Memory B cell (primary cell): ENCODE measurements at regions not wholly inside any gene's neighbourhood (a gene's known extent, or its start where the extent isn't known, plus 50 kb on each side); places are given as distances from the start of the nearest gene placed in this dataset.

Source experiments
- ATAC-seq: fragments of 150-1000 bp; cut with Tn5 transposase; 2 replicates; pipeline ENCODE4 v1.10.0; 2021; ENCODE audit warnings: low read depth, mild to moderate bottlenecking, moderate library complexity
- DNase-seq, 2 donors: peaks; one replicate each; pipeline ENCODE4 v3.0.0; 2022; ENCODE audit warnings: low spot score in 2 of 2
- H3K27ac Mint-ChIP-seq: one replicate; pipeline ENCODE4 v1.8.0; 2022; ENCODE audit warnings: mild to moderate bottlenecking, moderate library complexity, mixed read lengths
- H3K27me3 Mint-ChIP-seq: one replicate; pipeline ENCODE4 v1.8.0; 2022; ENCODE audit warnings: mixed read lengths
- H3K36me3 Mint-ChIP-seq: one replicate; pipeline ENCODE4 v1.8.0; 2022; ENCODE audit warnings: mild to moderate bottlenecking, mixed read lengths
- H3K4me1 Mint-ChIP-seq: one replicate; pipeline ENCODE4 v1.8.0; 2022; ENCODE audit warnings: mixed read lengths
- H3K4me3 Mint-ChIP-seq: one replicate; pipeline ENCODE4 v1.8.0; 2022; ENCODE audit warnings: mild to moderate bottlenecking, moderate library complexity, mixed read lengths
- H3K9me3 Mint-ChIP-seq: one replicate; pipeline ENCODE4 v1.8.0; 2022; ENCODE audit warnings: mixed read lengths

DNA sequence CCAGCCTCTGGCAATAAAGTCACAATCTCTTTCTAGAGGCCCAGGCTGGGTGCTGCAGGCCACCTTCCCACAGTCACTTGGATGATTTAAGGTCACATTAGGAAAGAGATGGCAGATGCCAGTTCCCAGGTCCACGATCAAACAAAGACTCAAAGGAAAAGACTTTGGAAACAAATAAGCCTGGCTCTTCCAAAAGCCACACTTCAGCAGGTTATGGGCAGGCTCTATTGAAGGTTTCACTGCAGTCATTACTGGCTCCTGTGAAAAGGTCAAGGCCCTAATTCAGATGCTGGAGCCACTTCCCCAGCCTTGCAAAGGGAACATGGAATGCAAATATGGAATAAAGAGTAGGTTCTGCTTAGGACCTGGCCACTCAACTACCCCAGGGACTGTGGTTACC, 104.0 kb upstream of the ZNF32 start:
- no peak overlapping the region for H3K4me3 Mint-ChIP-seq
- H3K4me1 Mint-ChIP-seq = no peaks in the 10 kb centered on the region
- DNase-seq (no peak), ATAC-seq (no peak)
- H3K27ac Mint-ChIP-seq = no peak overlapping the region
- H3K27me3 Mint-ChIP-seq = peaks cover 14% of the 10 kb centered on the region
- no peaks in the 10 kb centered on the region for H3K36me3 Mint-ChIP-seq
- H3K9me3 Mint-ChIP-seq = no peaks in the 10 kb centered on the region

DNA sequence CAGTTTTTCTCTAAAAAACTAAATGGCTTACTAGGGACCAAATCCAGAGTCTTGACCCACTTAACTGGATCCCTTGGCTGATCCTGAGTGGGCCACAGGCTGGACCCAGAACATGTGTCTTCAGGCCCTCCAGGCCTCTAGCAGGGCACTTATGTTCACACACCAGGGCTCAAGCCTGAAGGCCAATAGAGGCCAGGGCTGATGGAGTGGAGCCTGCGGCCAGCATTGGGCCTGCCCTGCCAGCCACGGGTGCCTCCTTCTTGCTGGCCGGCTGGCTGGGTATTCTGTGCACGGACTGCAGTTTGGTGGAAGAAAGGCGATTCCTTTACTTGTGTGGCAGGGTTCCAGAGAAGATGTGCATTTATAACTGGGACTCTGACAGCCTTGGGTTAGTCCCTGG, 103.0 kb upstream of the ZNF32 start:
- peaks cover 14% of the 10 kb centered on the region for H3K27me3 Mint-ChIP-seq
- H3K4me1 Mint-ChIP-seq = no peaks in the 10 kb centered on the region
- ATAC-seq = no peak

DNA sequence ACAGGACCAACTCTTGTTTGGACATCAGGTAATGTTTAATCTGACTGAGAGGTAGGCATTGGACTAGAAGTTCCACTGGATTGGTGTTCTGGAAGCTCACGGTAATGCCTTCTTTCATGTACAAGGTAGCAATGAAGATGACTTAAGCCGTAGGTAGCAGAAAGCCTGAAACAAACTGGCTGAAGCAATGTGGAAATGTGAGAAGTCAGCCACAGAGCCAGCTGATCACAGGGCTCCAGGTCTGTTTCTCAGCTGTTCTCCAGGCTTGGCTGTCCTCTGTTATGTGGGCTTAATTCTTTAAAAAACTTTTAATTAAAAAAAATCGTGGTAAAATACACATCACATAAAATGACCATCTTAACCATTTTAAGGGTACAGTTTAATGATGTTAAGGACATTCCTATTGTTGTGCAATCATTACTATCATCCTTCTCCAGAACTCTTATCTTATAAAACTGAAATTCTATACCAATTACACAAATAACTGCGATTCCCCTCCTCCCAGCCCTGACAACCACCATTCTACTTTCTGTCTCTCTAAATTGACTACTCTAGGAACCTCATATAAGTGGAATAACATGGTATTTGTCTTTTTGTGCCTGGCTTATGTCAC, 101.4 kb upstream of the ZNF32 start:
- DNase-seq (no peak), ATAC-seq (no peak)
- H3K9me3 Mint-ChIP-seq = no peaks in the 10 kb centered on the region
- no peaks in the 10 kb centered on the region for H3K4me1 Mint-ChIP-seq
- H3K27me3 Mint-ChIP-seq = peaks cover 11% of the 10 kb centered on the region
- no peak overlapping the region for H3K4me3 Mint-ChIP-seq
- no peak overlapping the region for H3K27ac Mint-ChIP-seq
- H3K36me3 Mint-ChIP-seq = no peaks in the 10 kb centered on the region

More for the DNA sequence above, 103.0 kb upstream of the ZNF32 start:
- Mint-ChIP-seq H3K4me3 (no peak overlapping the region), H3K27ac (no peak overlapping the region), H3K9me3 (no peaks in the 10 kb centered on the region), H3K36me3 (no peaks in the 10 kb centered on the region)
- DNase-seq = no peak

DNA sequence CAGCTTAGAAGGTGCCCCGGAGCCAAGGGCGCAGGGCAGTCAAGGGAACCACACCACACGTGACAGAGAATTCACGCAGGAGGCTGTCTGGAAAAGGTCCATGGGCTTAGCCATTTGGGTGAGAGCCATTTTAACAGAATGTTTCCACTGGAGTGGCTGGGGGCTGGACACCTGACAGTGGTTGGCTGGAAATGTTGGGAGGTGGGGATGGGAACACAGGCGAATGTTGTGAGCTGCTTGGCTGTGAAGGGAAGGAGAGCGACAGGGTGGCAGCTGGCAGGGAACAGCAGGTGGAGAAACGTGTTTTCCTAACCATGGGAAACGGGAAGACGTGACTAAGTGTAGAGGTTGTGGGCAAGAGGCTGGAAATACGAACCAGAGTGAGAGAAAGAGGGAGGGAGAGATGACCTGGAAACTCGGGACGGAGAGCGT, 100.5 kb upstream of the ZNF32 start:
- Mint-ChIP-seq H3K4me1 (no peaks in the 10 kb centered on the region), H3K36me3 (no peaks in the 10 kb centered on the region), H3K4me3 (no peak overlapping the region), H3K27me3 (peaks cover 9% of the 10 kb centered on the region), H3K27ac (no peak overlapping the region), H3K9me3 (no peaks in the 10 kb centered on the region)
- DNase-seq = no peak
- ATAC-seq = no peak

DNA sequence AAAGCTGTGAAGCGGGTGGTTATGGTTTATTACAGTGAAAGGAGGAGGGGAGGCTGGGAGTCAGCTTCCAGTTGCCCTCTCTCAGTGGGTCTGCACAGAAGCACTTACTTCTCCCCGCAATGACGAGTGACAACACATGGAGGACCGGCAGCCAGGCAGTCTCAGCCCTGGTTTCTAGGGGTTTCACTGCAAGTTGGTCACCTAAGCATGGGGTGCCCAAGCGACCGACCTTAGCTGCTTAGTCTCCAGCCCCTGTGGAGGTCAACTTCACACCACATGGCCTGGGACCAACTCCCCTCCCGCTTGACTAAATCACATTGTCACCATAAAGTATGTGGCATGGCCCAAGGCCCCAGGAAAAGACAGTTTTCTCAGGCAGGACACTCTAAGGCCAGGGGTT, 99.9 kb upstream of the ZNF32 start:
- ATAC-seq (no peak), DNase-seq (no peak)
- Mint-ChIP-seq H3K27me3 (peaks cover 9% of the 10 kb centered on the region), H3K4me1 (no peaks in the 10 kb centered on the region), H3K9me3 (no peaks in the 10 kb centered on the region), H3K27ac (no peak overlapping the region), H3K36me3 (no peaks in the 10 kb centered on the region), H3K4me3 (no peak overlapping the region)

DNA sequence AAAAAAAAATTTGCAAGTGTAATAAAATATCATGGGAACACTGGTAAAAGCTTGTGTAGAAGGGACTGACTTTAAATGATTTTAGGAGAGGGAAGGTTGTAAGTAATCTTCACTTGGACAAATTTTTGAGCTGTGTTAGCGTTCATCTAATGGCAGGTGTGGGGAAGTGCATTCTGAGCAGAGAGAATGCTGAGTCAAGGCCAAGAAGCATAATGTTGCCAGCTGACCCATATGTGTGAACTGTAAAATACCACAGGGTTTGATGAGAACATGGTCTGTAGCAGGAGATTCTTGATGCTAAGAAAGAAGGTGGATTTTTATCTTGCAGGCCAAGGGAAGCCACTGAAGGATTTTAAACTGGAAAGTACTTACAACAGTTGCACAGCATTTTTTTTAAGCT, 98.2 kb upstream of the ZNF32 start:
- H3K4me1 Mint-ChIP-seq = no peaks in the 10 kb centered on the region
- H3K4me3 Mint-ChIP-seq = no peak overlapping the region
- ATAC-seq (no peak), DNase-seq (no peak)
- no peak overlapping the region for H3K27ac Mint-ChIP-seq
- H3K27me3 Mint-ChIP-seq = peaks cover 9% of the 10 kb centered on the region
- no peaks in the 10 kb centered on the region for H3K36me3 Mint-ChIP-seq
- H3K9me3 Mint-ChIP-seq = peaks cover 4% of the 10 kb centered on the region

DNA sequence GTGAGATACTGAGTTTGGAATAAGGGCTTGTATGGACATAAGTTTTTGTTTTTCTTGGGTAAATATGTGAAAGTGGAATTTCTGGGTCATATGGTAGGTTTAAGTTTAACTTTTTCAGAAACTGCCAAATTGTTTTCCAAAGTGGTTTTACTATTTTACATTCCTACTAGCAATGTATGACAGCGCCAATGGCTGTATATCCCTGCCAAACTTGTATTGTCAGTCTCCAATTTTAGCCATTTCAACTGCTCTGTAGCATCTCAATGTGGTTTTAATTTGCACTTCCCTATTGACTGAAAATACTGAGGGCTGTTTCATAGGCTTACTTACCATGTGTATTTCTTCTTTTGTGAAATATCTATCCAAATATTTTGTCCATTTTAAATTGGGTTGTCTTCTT, 90.5 kb upstream of the ZNF32 start:
- Mint-ChIP-seq H3K27ac (no peak overlapping the region), H3K36me3 (no peaks in the 10 kb centered on the region), H3K4me3 (no peak overlapping the region), H3K9me3 (peaks cover 6% of the 10 kb centered on the region), H3K4me1 (no peaks in the 10 kb centered on the region), H3K27me3 (no peaks in the 10 kb centered on the region)
- no peak for DNase-seq
- no peak for ATAC-seq

DNA sequence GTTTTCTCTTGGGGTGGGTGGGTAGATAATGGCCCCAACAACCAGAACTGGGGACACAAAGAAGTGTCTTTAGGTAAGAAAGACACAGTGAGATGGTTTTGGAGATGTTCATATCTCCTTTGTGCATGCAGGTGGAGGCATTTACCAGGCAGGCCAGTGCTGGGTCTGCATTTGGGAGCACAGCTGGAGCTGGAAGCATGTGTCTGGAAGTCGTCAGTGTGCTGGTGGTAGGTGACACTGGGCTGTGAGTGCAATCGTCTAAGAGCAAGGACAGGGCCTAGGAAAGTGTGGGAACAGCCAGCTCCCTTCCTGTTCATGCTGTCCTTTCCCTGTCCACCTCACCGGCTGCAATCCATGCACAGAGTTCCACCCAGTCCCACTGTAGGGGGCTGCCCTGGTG, 88.3 kb upstream of the ZNF32 start:
- no peak overlapping the region for H3K27ac Mint-ChIP-seq
- H3K4me1 Mint-ChIP-seq = no peaks in the 10 kb centered on the region
- H3K27me3 Mint-ChIP-seq = no peaks in the 10 kb centered on the region
- DNase-seq (no peak), ATAC-seq (no peak)
- no peaks in the 10 kb centered on the region for H3K36me3 Mint-ChIP-seq
- H3K4me3 Mint-ChIP-seq = no peak overlapping the region
- peaks cover 3% of the 10 kb centered on the region for H3K9me3 Mint-ChIP-seq

DNA sequence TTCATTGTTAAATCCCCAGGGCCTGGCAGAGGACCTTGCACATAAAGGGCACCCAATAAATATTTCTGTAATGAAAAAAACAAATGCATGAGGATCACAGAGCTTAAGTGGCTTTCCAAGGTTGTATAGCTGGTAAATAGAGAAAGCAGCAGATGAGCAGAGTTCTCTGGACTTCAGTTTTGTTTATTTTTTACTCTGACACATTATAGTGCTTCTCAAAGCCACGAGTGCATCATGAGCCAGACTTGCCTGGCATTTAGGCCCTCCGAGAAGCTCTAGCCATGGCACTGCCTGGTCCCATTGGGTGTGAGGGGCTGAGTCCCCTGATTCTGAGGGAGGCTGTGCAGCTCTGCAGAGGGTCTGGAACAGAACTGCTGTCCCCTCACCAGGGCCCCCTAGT, 87.2 kb upstream of the ZNF32 start:
- no peaks in the 10 kb centered on the region for H3K4me1 Mint-ChIP-seq
- H3K27ac Mint-ChIP-seq = no peak overlapping the region
- ATAC-seq = no peak
- peaks cover 3% of the 10 kb centered on the region for H3K9me3 Mint-ChIP-seq
- H3K36me3 Mint-ChIP-seq = no peaks in the 10 kb centered on the region
- no peaks in the 10 kb centered on the region for H3K27me3 Mint-ChIP-seq
- no peak for DNase-seq
- H3K4me3 Mint-ChIP-seq = no peak overlapping the region

DNA sequence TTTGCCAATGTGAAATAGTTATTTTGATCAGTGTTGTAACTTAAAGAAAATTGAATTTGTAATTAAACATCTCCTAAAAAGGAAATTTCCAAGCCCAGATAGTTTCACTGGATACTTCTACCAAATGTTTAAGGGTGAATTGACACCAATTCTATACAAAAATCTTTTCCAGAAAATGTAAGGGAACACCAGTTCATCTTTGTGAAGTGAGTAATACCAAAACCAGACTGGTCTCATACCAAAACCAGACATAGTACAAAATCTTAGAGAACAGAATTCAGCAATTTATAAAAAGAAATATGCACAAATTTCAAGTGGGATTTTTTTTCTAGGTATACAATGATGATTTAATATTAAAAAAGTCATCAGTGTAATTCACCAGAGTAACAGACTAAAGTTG, 86.0 kb upstream of the ZNF32 start:
- Mint-ChIP-seq H3K4me1 (no peaks in the 10 kb centered on the region), H3K27ac (no peak overlapping the region), H3K36me3 (peaks cover under 1% of the 10 kb centered on the region), H3K4me3 (no peak overlapping the region), H3K9me3 (peaks cover 1% of the 10 kb centered on the region), H3K27me3 (no peaks in the 10 kb centered on the region)
- ATAC-seq (no peak), DNase-seq (no peak)

DNA sequence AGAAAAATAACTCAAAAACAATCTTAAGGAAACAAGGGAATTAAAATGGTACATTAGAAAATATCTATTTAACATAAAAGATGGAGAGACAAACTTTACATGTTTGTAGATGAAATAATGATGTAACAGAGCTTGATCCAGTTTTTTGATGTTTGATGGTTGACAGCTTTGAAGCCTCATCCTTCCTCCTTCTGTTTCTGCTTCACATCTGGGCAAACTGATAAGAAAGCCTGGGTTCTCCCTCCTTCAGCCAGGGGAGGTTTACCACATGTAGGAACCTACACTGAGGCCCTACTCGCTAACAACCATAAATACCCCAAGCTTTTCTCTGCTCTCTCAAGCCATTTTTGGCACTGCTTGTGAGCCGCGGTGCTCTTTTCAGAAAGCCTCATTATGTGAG, 82.8 kb upstream of the ZNF32 start:
- no peak for ATAC-seq
- Mint-ChIP-seq H3K27me3 (no peaks in the 10 kb centered on the region), H3K36me3 (peaks cover 3% of the 10 kb centered on the region), H3K4me1 (no peaks in the 10 kb centered on the region), H3K27ac (no peak overlapping the region), H3K4me3 (no peak overlapping the region), H3K9me3 (peaks cover 7% of the 10 kb centered on the region)
- DNase-seq = no peak

DNA sequence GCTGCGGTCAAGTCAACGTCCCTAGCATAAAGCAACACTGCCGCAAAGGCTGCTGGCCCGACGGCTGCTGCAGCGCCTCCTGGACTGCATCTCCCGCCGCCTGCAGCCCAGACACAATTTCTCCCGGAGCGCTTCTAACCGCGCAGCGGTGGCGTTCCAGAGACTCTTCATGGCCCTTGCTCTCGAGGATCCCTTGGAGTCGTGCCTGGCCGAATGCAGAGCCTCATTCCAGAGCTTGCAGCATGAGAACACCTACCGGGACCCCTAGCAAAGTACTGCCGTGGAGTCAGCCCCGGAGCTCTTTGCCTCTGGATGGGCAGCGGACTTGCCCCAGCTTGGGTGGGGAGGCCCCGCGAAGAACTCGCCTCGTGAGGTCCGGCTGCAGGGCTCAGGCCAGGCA, 79.7 kb upstream of the ZNF32 start:
- DNase-seq = no peak
- H3K27ac Mint-ChIP-seq = no peak overlapping the region
- H3K27me3 Mint-ChIP-seq = no peaks in the 10 kb centered on the region
- H3K9me3 Mint-ChIP-seq = peaks cover 14% of the 10 kb centered on the region
- H3K4me3 Mint-ChIP-seq = no peak overlapping the region
- peaks cover 3% of the 10 kb centered on the region for H3K36me3 Mint-ChIP-seq
- ATAC-seq = no peak
- H3K4me1 Mint-ChIP-seq = no peaks in the 10 kb centered on the region

DNA sequence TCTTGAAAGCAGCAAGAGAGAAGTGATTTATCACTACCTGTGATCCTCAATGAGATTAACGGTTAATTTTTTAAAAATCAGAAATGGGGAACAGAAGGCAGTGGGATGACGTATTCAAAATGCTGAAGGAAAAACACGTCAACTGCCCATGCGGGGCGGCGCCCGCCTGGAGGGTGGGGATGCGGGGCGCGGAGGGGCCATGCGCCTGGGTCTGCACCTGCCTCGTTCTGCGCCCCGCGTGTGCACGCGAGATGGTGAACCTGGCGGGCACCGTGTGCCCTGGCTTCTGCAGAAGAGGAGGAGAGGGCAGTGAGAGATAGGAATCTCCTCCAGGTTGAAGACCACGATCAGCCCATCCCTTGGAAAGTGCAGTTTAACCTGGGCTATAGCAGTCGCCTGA, 79.3 kb upstream of the ZNF32 start:
- no peak overlapping the region for H3K4me3 Mint-ChIP-seq
- H3K4me1 Mint-ChIP-seq = no peaks in the 10 kb centered on the region
- peaks cover 14% of the 10 kb centered on the region for H3K9me3 Mint-ChIP-seq
- ATAC-seq = no peak
- no peak overlapping the region for H3K27ac Mint-ChIP-seq
- no peaks in the 10 kb centered on the region for H3K27me3 Mint-ChIP-seq
- DNase-seq = no peak
- peaks cover 3% of the 10 kb centered on the region for H3K36me3 Mint-ChIP-seq

DNA sequence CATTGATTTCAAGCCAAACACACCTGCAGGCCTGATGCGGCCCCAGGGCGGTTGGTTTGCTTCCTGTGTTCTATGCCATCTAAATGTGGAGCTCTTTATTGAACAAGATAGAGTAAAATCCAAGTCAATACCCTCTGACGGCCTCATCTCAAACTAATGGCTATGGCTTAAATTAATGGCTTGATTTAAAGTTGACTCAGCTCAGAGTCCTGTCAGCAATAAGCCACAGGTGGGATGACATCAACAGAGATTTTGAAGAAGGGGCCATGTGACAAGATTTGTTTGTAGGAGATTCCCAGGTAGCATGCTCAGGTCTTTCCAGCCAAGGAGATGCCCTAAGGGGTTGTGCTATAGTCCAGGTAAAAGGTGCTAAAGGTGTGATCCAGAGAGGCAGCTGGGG, 66.7 kb upstream of the ZNF32 start:
- Mint-ChIP-seq H3K27ac (no peak overlapping the region), H3K4me3 (no peak overlapping the region), H3K36me3 (no peaks in the 10 kb centered on the region), H3K4me1 (no peaks in the 10 kb centered on the region), H3K9me3 (peaks cover 3% of the 10 kb centered on the region), H3K27me3 (peaks cover 10% of the 10 kb centered on the region)
- ATAC-seq = no peak
- no peak for DNase-seq

DNA sequence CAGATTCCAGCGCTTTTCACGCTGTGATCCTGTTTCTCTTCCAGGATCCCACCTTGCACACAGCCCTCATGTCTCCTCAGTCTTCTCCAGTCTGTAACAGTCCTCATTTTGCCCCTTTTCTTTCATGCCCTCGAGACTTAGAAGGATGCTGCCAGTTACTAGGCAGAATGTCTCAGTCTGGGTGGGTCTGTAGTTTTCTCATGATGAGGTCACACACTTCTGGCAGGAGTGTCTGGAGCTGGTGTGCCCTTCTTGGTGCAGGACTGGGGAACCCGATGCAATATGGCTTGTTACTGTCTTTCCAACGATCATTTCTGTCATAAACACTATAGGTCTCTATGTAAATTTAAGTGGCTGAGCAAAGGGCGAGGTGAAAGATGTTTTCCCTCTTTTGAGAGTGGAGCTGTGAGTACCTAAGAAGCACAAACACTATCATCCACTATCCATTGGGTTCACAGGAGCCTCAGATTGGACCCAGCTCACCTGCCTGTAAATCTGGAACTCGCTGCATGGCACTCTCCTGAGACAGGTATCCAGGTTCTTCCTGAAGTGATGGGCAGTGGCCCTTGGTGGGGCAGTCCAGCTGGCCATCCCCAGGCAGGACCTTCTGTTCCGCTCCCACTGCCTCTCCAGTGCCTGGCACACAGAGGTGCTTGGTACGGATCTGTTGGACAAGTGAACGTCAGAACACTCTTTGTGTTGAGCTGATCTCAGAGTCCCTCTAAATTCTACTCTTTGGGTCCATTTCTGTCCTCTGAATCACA, 64.3 kb upstream of the ZNF32 start:
- H3K27ac Mint-ChIP-seq = no peak overlapping the region
- ATAC-seq = no peak
- H3K36me3 Mint-ChIP-seq = no peaks in the 10 kb centered on the region
- no peaks in the 10 kb centered on the region for H3K9me3 Mint-ChIP-seq
- no peak overlapping the region for H3K4me3 Mint-ChIP-seq
- peaks cover 10% of the 10 kb centered on the region for H3K27me3 Mint-ChIP-seq
- DNase-seq = no peak
- H3K4me1 Mint-ChIP-seq = no peaks in the 10 kb centered on the region
